Endothelial cell of umbilical vein (primary cell): ENCODE measurements at regions not wholly inside any gene's neighbourhood (a gene's known extent, or its start where the extent isn't known, plus 50 kb on each side); places are given as distances from the start of the nearest gene placed in this dataset.

Experiments
- BruUV-seq: library from RNA; stranded (reverse); fragments of 400-500 nt; replicated peaks from 2 replicates; lab custom pipeline; 2021; lab: Mats Ljungman, UMichigan
- CTCF ChIA-PET: fragments of 300-600, 350-600 bp; sonication (Branson Sonifier 250); formaldehyde crosslinking; loops from one replicate; lab custom pipeline; 2021; ENCODE audit warnings: antibody characterized with exemption, inconsistent platforms; lab: Charles Lee
- POLR2A ChIA-PET: fragments of 300-600, 350-600 bp; sonication (Branson Sonifier 250); formaldehyde crosslinking; loops from one replicate; lab custom pipeline; 2021; ENCODE audit warnings: antibody characterized with exemption, inconsistent platforms; lab: Charles Lee
- DNase-seq: peaks from one replicate; pipeline ENCODE4 v3.0.0-alpha.2; 2011; ENCODE audit warnings: low read depth, low spot score
- FAIRE-seq: peaks from 2 replicates; lab custom pipeline; 2011; peaks lifted over from hg19 to GRCh38; lab: Jason Lieb, UNC
- H2AFZ ChIP-seq: 2 replicates; pipeline ENCODE4 v1.6.0; 2012; ENCODE audit warnings: low read depth, low read length, control low read depth, inconsistent platforms
- H3K27ac ChIP-seq: 2 replicates; pipeline ENCODE4 v1.5.1; 2011; ENCODE audit warnings: low read depth, mild to moderate bottlenecking, control low read depth, low read length, moderate library complexity; ENCODE audit not compliant: insufficient read depth
- H3K27me3 ChIP-seq, 2 experiments: 2 replicates each; pipeline versions ENCODE4 v1.6.0 to v1.6.1; 2011; ENCODE audit warnings: low read length in 2 of 2, mixed read lengths in 1 of 2; ENCODE audit not compliant: control insufficient read depth in 2 of 2, insufficient read depth in 2 of 2
- H3K36me3 ChIP-seq, 2 experiments: 2 replicates in 1 of 2; 3 replicates in 1 of 2; pipeline ENCODE4 v1.5.1; 2011; ENCODE audit warnings: low read length in 2 of 2, mild to moderate bottlenecking in 1 of 2, moderate library complexity in 1 of 2; ENCODE audit not compliant: control insufficient read depth in 2 of 2, insufficient read depth in 2 of 2; ENCODE audit errors: extremely low read depth in 1 of 2
- H3K4me1 ChIP-seq: 3 replicates; pipeline ENCODE4 v1.5.1; 2011; ENCODE audit warnings: mild to moderate bottlenecking, low read length; ENCODE audit not compliant: control insufficient read depth, insufficient read depth; ENCODE audit errors: extremely low read depth
- H3K4me2 ChIP-seq: 2 replicates; pipeline ENCODE4 v1.6.1; 2011; ENCODE audit warnings: low read length, control low read depth, mixed read lengths; ENCODE audit not compliant: insufficient read depth
- H3K4me3 ChIP-seq, 3 experiments: fragments of 200-600 bp in 1 of 3; sonication (generic), shearing (Covaris generic) in 1 of 3; replicated peaks in 1 of 3; 2 replicates each; pipeline ENCODE4 v1.5.1; 2011 to 2016; ENCODE audit warnings: control low read depth in 3 of 3, low read length in 3 of 3, mild to moderate bottlenecking in 2 of 3, inconsistent platforms in 1 of 3, low read depth in 1 of 3, moderate library complexity in 1 of 3; ENCODE audit not compliant: insufficient read depth in 1 of 3
- H3K79me2 ChIP-seq: 2 replicates; pipeline ENCODE4 v1.6.0; 2012; ENCODE audit warnings: low read length, inconsistent platforms; ENCODE audit not compliant: control insufficient read depth, insufficient read depth
- H3K9ac ChIP-seq: replicated peaks from 2 replicates; pipeline ENCODE3; 2011; ENCODE audit warnings: low read length, control low read depth; ENCODE audit not compliant: insufficient read depth; ENCODE audit errors: extremely low read depth
- H3K9me1 ChIP-seq: replicated peaks from 3 replicates; pipeline ENCODE4 v1.6.0; 2011; ENCODE audit warnings: mild to moderate bottlenecking, low read length; ENCODE audit not compliant: control insufficient read depth, insufficient read depth; ENCODE audit errors: extremely low read depth
- H3K9me3 ChIP-seq: replicated peaks from 2 replicates; pipeline ENCODE4 v1.5.1; 2012; ENCODE audit warnings: low read length, inconsistent platforms; ENCODE audit not compliant: control insufficient read depth, insufficient read depth
- H4K20me1 ChIP-seq: replicated peaks from 2 replicates; pipeline ENCODE3; 2011; ENCODE audit warnings: mild to moderate bottlenecking, low read length; ENCODE audit not compliant: control insufficient read depth, insufficient read depth; ENCODE audit errors: extremely low read depth
- CTCF ChIP-seq, 2 donors: IDR thresholded peaks; 1 replicate in 1 of 2; 2 replicates in 1 of 2; pipeline ENCODE4 v1.5.1; 2011; ENCODE audit warnings: low read length in 2 of 2, mild to moderate bottlenecking in 2 of 2, moderate library complexity in 2 of 2, control low read depth in 1 of 2, inconsistent platforms in 1 of 2, low read depth in 1 of 2; ENCODE audit not compliant: insufficient read depth in 1 of 2; ENCODE audit errors: extremely low read depth in 1 of 2
- EZH2 ChIP-seq: IDR thresholded peaks from 2 replicates; pipeline ENCODE4 v1.6.1; 2012; ENCODE audit warnings: borderline replicate concordance, low read depth, mild to moderate bottlenecking, moderate library complexity, low read length, inconsistent platforms; ENCODE audit not compliant: severe bottlenecking
- FOS ChIP-seq: IDR thresholded peaks from 2 replicates; pipeline ENCODE4 v1.6.1; 2011; ENCODE audit warnings: mild to moderate bottlenecking, low read length, moderate library complexity, borderline replicate concordance; ENCODE audit not compliant: insufficient read depth
- GATA2 ChIP-seq: IDR thresholded peaks from 2 replicates; pipeline ENCODE4 v1.7.0; 2011; ENCODE audit warnings: low read depth, mild to moderate bottlenecking, moderate library complexity, mixed read lengths, low read length; ENCODE audit not compliant: insufficient read length, insufficient read depth
- JUN ChIP-seq: IDR thresholded peaks from 2 replicates; pipeline ENCODE4 v1.6.1; 2011; ENCODE audit warnings: borderline replicate concordance, low read depth; ENCODE audit not compliant: insufficient read length, insufficient read depth
- MAX ChIP-seq: IDR thresholded peaks from 2 replicates; pipeline ENCODE4 v1.6.1; 2011; ENCODE audit not compliant: insufficient read depth, insufficient read length
- MYC ChIP-seq: IDR thresholded peaks from one replicate; pipeline ENCODE4 v1.6.1; 2011; ENCODE audit warnings: mild to moderate bottlenecking, low read depth, low read length
- POLR2A ChIP-seq: IDR thresholded peaks from 2 replicates; pipeline ENCODE4 v1.6.1; 2012; ENCODE audit warnings: low read depth, mild to moderate bottlenecking, control low read depth, low read length
- POLR2AphosphoS5 ChIP-seq: IDR thresholded peaks from 2 replicates; pipeline ENCODE4 v1.6.1; 2012; ENCODE audit warnings: low read depth, mild to moderate bottlenecking, control low read depth, low read length, moderate library complexity; ENCODE audit not compliant: insufficient read depth
- dilution Hi-C: fragments of 300-500 bp; cut with MboI; formaldehyde crosslinking; loops from one replicate; pipeline ENCODE4 v1.15.0; 2019; ENCODE audit warnings: low sequenced_read_pairs; ENCODE audit not compliant: extremely low pct_ligation_motif_present
- intact Hi-C: fragments of 100-400 bp; cut with micrococcal nuclease; formaldehyde crosslinking; loops from one replicate; pipeline ENCODE4 v1.10.0; 2022

GRCh38 chr4:110368409-110368808, 107.5 kb upstream of the ENPEP start:
- BruUV-seq: no TSS peak
- intact Hi-C loops: no loop called here

More at GRCh38 chr4:110368409-110368808, 107.5 kb upstream of the ENPEP start:
- ChIA-PET POLR2A (no interaction called here), CTCF (no interaction called here)
- dilution Hi-C loops: no loop called here
- DNase-seq: no peak
- no peak overlapping the region for H3K27ac ChIP-seq
- H2AFZ ChIP-seq: no peak overlapping the region
- no peak overlapping the region for H3K9ac ChIP-seq
- no peak overlapping the region for H3K4me2 ChIP-seq
- H4K20me1 ChIP-seq: no peaks in the 10 kb centered on the region
- no peaks in the 10 kb centered on the region for H3K9me1 ChIP-seq
- no peaks in the 10 kb centered on the region for H3K27me3 ChIP-seq
- no peaks in the 10 kb centered on the region for H3K9me3 ChIP-seq
- no peaks in the 10 kb centered on the region for H3K79me2 ChIP-seq
- FAIRE-seq: no peak
- no peak overlapping the region for H3K4me3 ChIP-seq
- H3K36me3 ChIP-seq: no peaks in the 10 kb centered on the region
- TF ChIP-seq POLR2AphosphoS5 (no peak), FOS (no peak), JUN (no peak), POLR2A (no peak), MAX (no peak), EZH2 (no peak), CTCF (IDR thresholded peaks at IDR 0.05; ENCODE audit: extremely low read depth in 1 of 2, insufficient read depth in 1 of 2, low read depth in 1 of 2, low read length in 2 of 2) (no peak), GATA2 (no peak), MYC (no peak)
- H3K4me1 ChIP-seq: no peaks in the 10 kb centered on the region
